HFFc6 (cell line): ENCODE measurements at regions not wholly inside any gene's neighbourhood (a gene's known extent, or its start where the extent isn't known, plus 50 kb on each side); places are given as distances from the start of the nearest gene placed in this dataset.

Source experiments
- DNase-seq: peaks from one replicate; pipeline ENCODE4 v3.0.0-alpha.2; 2018
- H3K27ac Mint-ChIP-seq: 2 replicates; pipeline ENCODE4 v1.8.0; 2020; ENCODE audit warnings: mild to moderate bottlenecking, mixed read lengths
- H3K27me3 Mint-ChIP-seq: 2 replicates; pipeline ENCODE4 v1.8.0; 2021; ENCODE audit warnings: mild to moderate bottlenecking, moderate library complexity, mixed read lengths; ENCODE audit not compliant: insufficient read depth
- H3K36me3 Mint-ChIP-seq: 2 replicates; pipeline ENCODE4 v1.8.0; 2021; ENCODE audit warnings: low read depth, mixed read lengths
- H3K4me1 Mint-ChIP-seq: 2 replicates; pipeline ENCODE4 v1.8.0; 2020; ENCODE audit warnings: low read depth, mixed read lengths
- H3K4me3 Mint-ChIP-seq: 2 replicates; pipeline ENCODE4 v1.8.0; 2020; ENCODE audit warnings: mild to moderate bottlenecking, moderate library complexity, mixed read lengths
- H3K9me3 Mint-ChIP-seq: 2 replicates; pipeline ENCODE4 v1.8.0; 2020; ENCODE audit warnings: mild to moderate bottlenecking, mixed read lengths
- CTCF ChIP-seq: fragments of 200-600 bp; sonication (generic); IDR thresholded peaks from 2 replicates; pipeline ENCODE4 v1.5.0; 2021; ENCODE audit warnings: antibody characterized with exemption, mild to moderate bottlenecking

DNA sequence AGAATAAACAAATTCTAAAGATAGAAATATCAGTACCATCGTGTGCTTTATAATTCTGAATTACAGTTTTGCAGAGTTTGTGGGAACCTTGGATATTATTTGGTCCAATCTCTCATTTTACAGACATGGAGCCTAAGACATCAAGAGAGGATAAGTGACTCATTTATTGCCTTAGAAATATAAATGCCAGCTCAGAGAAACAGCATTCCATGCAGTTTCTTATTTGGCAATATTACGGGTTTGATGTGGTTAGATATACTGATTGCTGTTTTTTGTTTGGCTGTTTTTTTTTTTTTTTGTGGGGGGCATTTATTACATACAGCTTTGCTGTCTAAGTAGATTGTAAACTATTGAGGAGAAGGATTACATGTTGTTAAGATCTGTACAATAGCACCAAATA lies 1241.1 kb upstream of the LRRTM1 start:
- Mint-ChIP-seq H3K4me3 (no peak overlapping the region), H3K36me3 (no peaks in the 10 kb centered on the region), H3K9me3 (peaks cover 11% of the 10 kb centered on the region), H3K4me1 (no peaks in the 10 kb centered on the region), H3K27me3 (no peaks in the 10 kb centered on the region), H3K27ac (no peak overlapping the region)
- TF ChIP-seq CTCF = no peak
- DNase-seq = no peak

DNA sequence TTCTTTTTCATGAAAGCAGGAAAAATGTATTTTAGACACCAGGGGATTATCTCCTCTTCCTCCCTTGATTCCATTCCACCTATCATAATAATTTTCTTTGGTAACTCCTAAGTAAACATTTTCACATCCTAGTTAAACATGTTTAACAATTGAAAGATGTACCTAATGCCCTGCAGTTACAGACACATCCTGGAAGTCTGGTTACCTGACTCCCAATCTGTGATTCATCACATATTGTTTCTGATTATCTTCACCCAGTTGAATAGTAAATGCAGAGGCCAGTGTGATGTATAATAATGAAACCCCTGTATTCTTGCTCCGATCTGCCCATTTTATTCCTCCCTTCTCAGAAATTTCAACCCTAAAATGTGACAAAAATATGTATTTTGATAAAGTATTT lies 1237.6 kb upstream of the LRRTM1 start:
- Mint-ChIP-seq H3K27ac (no peak overlapping the region), H3K4me1 (no peaks in the 10 kb centered on the region), H3K9me3 (peaks cover 12% of the 10 kb centered on the region), H3K4me3 (no peak overlapping the region), H3K36me3 (no peaks in the 10 kb centered on the region), H3K27me3 (no peaks in the 10 kb centered on the region)
- no peak for TF ChIP-seq CTCF
- no peak for DNase-seq

GRCh38 chr2:81529944-81530343 lies 1225.4 kb upstream of the LRRTM1 start:
- H3K4me1 Mint-ChIP-seq = no peaks in the 10 kb centered on the region
- no peaks in the 10 kb centered on the region for H3K36me3 Mint-ChIP-seq
- no peak overlapping the region for H3K4me3 Mint-ChIP-seq
- peaks cover 29% of the 10 kb centered on the region for H3K9me3 Mint-ChIP-seq
- DNase-seq = no peak
- no peak overlapping the region for H3K27ac Mint-ChIP-seq
- no peaks in the 10 kb centered on the region for H3K27me3 Mint-ChIP-seq
- no peak for TF ChIP-seq CTCF

- Mint-ChIP-seq H3K27ac (no peak overlapping the region), H3K4me1 (no peaks in the 10 kb centered on the region), H3K4me3 (no peak overlapping the region), H3K9me3 (peaks cover 33% of the 10 kb centered on the region), H3K27me3 (no peaks in the 10 kb centered on the region), H3K36me3 (no peaks in the 10 kb centered on the region)
- DNase-seq = no peak
- no peak for TF ChIP-seq CTCF
These were observed 1224.4 kb upstream of the LRRTM1 start for GRCh38 chr2:81528852-81529480.

- H3K4me1 Mint-ChIP-seq = no peaks in the 10 kb centered on the region
These were observed 1218.8 kb upstream of the LRRTM1 start for GRCh38 chr2:81523344-81523743.

More at GRCh38 chr2:81523344-81523743, 1218.8 kb upstream of the LRRTM1 start:
- Mint-ChIP-seq H3K27me3 (no peaks in the 10 kb centered on the region), H3K36me3 (0 out of 2 replicates have a peak, but pooled peaks cover 4% of the 10 kb centered on the region), H3K9me3 (peaks cover 36% of the 10 kb centered on the region), H3K4me3 (no peak overlapping the region), H3K27ac (no peak overlapping the region)
- DNase-seq = no peak
- no peak for TF ChIP-seq CTCF
